Prostate gland (tissue), 2 donors: ENCODE measurements at regions not wholly inside any gene's neighbourhood (a gene's known extent, or its start where the extent isn't known, plus 50 kb on each side); places are given as distances from the start of the nearest gene placed in this dataset.

Experiments used
- POLR2A ChIP-seq: fragments of 450-650 bp; IDR thresholded peaks from one replicate; pipeline ENCODE4 v1.6.1; 2016; ENCODE audit warnings: antibody characterized with exemption, mild to moderate bottlenecking
- TF ChIP-seq, protein P1 (sequence below), 4 experiments: fragments of 200-600 bp in 2 of 4; fragments of 450-650 bp in 2 of 4; sonication (generic) in 2 of 4; IDR thresholded peaks; 1 replicate in 3 of 4; 2 replicates in 1 of 4; pipeline ENCODE4 v1.5.1; 2016 to 2019; ENCODE audit warnings: antibody characterized with exemption in 4 of 4, mild to moderate bottlenecking in 2 of 4, moderate library complexity in 2 of 4

DNA sequence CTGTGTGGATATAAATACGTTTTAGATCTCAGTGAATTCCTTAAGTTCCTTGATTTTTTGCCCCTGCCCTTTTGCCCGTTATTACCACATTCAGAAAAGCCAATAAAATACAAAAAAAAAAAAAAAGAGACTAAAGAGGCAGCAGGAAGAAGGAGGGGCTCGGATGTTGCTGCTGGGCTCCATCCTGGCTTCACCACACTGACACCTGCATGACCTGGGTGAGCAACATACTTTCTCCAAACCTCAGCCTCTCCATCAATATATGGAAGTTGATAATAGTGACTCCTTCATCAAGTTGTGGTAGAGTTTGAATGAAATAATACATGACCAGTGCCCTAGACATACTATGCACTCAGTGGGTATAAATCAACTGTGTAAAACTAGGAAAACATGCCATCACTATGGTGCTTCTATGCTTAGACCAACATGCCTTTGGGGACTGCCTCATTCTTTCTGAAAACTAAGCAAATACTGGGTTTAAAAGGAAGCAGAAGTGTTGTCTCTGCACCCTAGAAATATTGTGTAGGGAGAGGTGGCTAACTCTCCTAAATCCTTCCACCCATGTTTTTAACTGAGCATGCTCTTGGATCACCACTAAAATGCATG is 243.0 kb downstream of the PIK3R1 start:
- TF ChIP-seq, protein P1, sequence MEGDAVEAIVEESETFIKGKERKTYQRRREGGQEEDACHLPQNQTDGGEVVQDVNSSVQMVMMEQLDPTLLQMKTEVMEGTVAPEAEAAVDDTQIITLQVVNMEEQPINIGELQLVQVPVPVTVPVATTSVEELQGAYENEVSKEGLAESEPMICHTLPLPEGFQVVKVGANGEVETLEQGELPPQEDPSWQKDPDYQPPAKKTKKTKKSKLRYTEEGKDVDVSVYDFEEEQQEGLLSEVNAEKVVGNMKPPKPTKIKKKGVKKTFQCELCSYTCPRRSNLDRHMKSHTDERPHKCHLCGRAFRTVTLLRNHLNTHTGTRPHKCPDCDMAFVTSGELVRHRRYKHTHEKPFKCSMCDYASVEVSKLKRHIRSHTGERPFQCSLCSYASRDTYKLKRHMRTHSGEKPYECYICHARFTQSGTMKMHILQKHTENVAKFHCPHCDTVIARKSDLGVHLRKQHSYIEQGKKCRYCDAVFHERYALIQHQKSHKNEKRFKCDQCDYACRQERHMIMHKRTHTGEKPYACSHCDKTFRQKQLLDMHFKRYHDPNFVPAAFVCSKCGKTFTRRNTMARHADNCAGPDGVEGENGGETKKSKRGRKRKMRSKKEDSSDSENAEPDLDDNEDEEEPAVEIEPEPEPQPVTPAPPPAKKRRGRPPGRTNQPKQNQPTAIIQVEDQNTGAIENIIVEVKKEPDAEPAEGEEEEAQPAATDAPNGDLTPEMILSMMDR (IDR thresholded peaks at IDR 0.05): no peak
- TF ChIP-seq POLR2A: no peak
